Caco-2 (cell line): ENCODE measurements at regions not wholly inside any gene's neighbourhood (a gene's known extent, or its start where the extent isn't known, plus 50 kb on each side); places are given as distances from the start of the nearest gene placed in this dataset.

ENCODE experiments used
- BruUV-seq: library from RNA; stranded (reverse); fragments of 400-500 nt; replicated peaks from 2 replicates; lab custom pipeline; 2021; lab: Mats Ljungman, UMichigan
- CTCF ChIA-PET: fragments of 300-600 bp; sonication (Branson Sonifier 250); formaldehyde crosslinking; loops from one replicate; lab custom pipeline; 2022; ENCODE audit warnings: antibody characterized with exemption; lab: Charles Lee
- POLR2A ChIA-PET: fragments of 300-600 bp; sonication (Branson Sonifier 250); formaldehyde crosslinking; loops from one replicate; lab custom pipeline; 2022; ENCODE audit warnings: antibody characterized with exemption; lab: Charles Lee
- DNase-seq, 2 experiments: peaks; one replicate each; pipeline versions ENCODE4 v3.0.0 to v3.0.0-alpha.2; 2020 to 2022
- H3K27me3 ChIP-seq: replicated peaks from 2 replicates; pipeline ENCODE4 v1.6.0; 2011; ENCODE audit warnings: low read length; ENCODE audit not compliant: control insufficient read depth, insufficient read depth
- H3K36me3 ChIP-seq: 2 replicates; pipeline ENCODE4 v1.5.1; 2011; ENCODE audit warnings: low read length; ENCODE audit not compliant: control insufficient read depth, insufficient read depth
- H3K4me1 ChIP-seq: fragments of 250-450 bp; sonication (Bioruptor Pico); 2 replicates; pipeline ENCODE4 v1.5.1; 2020; ENCODE audit warnings: mild to moderate bottlenecking
- H3K4me3 ChIP-seq: 2 replicates; pipeline ENCODE4 v1.5.1; 2011; ENCODE audit warnings: low read depth, mild to moderate bottlenecking, control low read depth, low read length
- H3K9me3 ChIP-seq: fragments of 250-450 bp; sonication (Bioruptor Pico); 2 replicates; pipeline ENCODE4 v1.5.1; 2020; ENCODE audit warnings: mild to moderate bottlenecking, moderate library complexity
- H3K27ac Mint-ChIP-seq: one replicate; pipeline ENCODE4 v1.8.0; 2022; ENCODE audit warnings: mixed read lengths; ENCODE audit not compliant: unreplicated experiment
- H3K27me3 Mint-ChIP-seq: one replicate; pipeline ENCODE4 v1.8.0; 2022; ENCODE audit warnings: mixed read lengths; ENCODE audit not compliant: insufficient read depth, unreplicated experiment
- H3K36me3 Mint-ChIP-seq: one replicate; pipeline ENCODE4 v1.8.0; 2022; ENCODE audit warnings: mild to moderate bottlenecking, mixed read lengths; ENCODE audit not compliant: insufficient read depth, unreplicated experiment
- H3K4me1 Mint-ChIP-seq: one replicate; pipeline ENCODE4 v1.8.0; 2022; ENCODE audit warnings: low read depth, mixed read lengths; ENCODE audit not compliant: unreplicated experiment
- H3K4me3 Mint-ChIP-seq: one replicate; pipeline ENCODE4 v1.8.0; 2022; ENCODE audit warnings: mild to moderate bottlenecking, moderate library complexity, mixed read lengths; ENCODE audit not compliant: unreplicated experiment
- H3K9me3 Mint-ChIP-seq: one replicate; pipeline ENCODE4 v1.8.0; 2022; ENCODE audit warnings: mixed read lengths; ENCODE audit not compliant: unreplicated experiment
- intact Hi-C: fragments of 100-400 bp; cut with micrococcal nuclease; formaldehyde crosslinking; loops from one replicate; pipeline ENCODE4 v1.10.0; 2022; ENCODE audit not compliant: unreplicated experiment
- TF ChIP-seq, protein P1 (sequence below), 2 experiments: fragments of 200-600 bp in 1 of 2; IDR thresholded peaks; 1 replicate in 1 of 2; 2 replicates in 1 of 2; pipeline versions ENCODE4 v1.5.1 to v1.8.0; 2011 to 2022; ENCODE audit warnings: antibody characterized with exemption in 1 of 2, control low read depth in 1 of 2, inconsistent platforms in 1 of 2, low read depth in 1 of 2, low read length in 1 of 2, mild to moderate bottlenecking in 1 of 2, moderate library complexity in 1 of 2; ENCODE audit not compliant: insufficient read depth in 1 of 2, severe bottlenecking in 1 of 2, unreplicated experiment in 1 of 2

DNA sequence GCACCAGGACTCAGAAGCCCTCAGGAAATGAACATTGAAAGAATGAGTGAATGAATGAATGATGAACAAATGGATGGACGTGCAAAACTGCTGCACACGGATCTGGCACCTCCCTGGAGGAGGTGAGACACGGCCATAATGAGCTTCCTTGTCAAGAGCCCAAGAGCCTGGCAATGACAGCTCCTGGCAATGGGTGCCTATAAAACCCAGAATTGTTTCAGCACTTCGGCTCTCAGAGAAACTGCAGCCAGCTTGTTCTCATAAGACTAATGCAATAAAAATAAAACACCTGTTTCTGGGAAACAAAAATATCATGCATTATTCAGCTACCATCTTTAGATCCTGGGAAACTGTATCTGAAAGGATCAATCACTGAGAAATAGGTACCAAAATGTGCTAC is 200.5 kb upstream of the SFSWAP start:
- H3K27ac Mint-ChIP-seq, result no peak overlapping the region
- Histone ChIP-seq H3K27me3 (no peaks in the 10 kb centered on the region), H3K4me1 (no peaks in the 10 kb centered on the region), H3K9me3 (no peaks in the 10 kb centered on the region), H3K36me3 (no peaks in the 10 kb centered on the region), H3K4me3 (no peak overlapping the region)
- no TSS peak for BruUV-seq
- ChIA-PET CTCF (no interaction called here), POLR2A (no interaction called here)
- H3K4me3 Mint-ChIP-seq, result no peak overlapping the region
- H3K36me3 Mint-ChIP-seq, result no peaks in the 10 kb centered on the region
- no peak for DNase-seq
- peaks cover 11% of the 10 kb centered on the region for H3K27me3 Mint-ChIP-seq
- H3K4me1 Mint-ChIP-seq, result peaks cover 9% of the 10 kb centered on the region
- TF ChIP-seq, protein P1, sequence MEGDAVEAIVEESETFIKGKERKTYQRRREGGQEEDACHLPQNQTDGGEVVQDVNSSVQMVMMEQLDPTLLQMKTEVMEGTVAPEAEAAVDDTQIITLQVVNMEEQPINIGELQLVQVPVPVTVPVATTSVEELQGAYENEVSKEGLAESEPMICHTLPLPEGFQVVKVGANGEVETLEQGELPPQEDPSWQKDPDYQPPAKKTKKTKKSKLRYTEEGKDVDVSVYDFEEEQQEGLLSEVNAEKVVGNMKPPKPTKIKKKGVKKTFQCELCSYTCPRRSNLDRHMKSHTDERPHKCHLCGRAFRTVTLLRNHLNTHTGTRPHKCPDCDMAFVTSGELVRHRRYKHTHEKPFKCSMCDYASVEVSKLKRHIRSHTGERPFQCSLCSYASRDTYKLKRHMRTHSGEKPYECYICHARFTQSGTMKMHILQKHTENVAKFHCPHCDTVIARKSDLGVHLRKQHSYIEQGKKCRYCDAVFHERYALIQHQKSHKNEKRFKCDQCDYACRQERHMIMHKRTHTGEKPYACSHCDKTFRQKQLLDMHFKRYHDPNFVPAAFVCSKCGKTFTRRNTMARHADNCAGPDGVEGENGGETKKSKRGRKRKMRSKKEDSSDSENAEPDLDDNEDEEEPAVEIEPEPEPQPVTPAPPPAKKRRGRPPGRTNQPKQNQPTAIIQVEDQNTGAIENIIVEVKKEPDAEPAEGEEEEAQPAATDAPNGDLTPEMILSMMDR (IDR thresholded peaks at IDR 0.05; ENCODE audit: insufficient read depth in 1 of 2, low read depth in 1 of 2, low read length in 1 of 2, severe bottlenecking in 1 of 2, unreplicated experiment in 1 of 2), result no peak
- H3K9me3 Mint-ChIP-seq, result no peaks in the 10 kb centered on the region
- intact Hi-C loops, result no loop called here

DNA sequence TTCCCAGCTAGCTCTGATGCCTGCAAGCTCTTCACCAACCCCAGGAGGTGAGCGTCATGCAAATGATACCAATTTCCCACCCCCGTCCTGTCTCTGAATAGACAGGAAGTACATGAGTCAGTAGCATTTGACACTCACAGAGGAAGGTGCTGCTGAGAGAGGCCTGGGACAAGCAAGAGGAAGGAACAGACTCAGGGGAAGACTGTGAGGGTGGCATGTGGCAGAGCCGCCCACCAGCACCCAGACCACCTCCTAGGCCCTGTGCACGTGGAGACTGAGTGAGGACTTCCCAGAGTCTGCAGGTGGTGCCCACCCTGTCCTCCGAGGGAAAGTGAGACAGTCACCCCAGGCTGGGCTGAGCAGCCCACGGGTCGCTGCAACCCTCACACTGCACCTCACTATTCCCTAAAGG is 199.5 kb upstream of the SFSWAP start:
- intact Hi-C loops, result no loop called here
- DNase-seq, result no peak
- TF ChIP-seq, protein P1 (IDR thresholded peaks at IDR 0.05; ENCODE audit: insufficient read depth in 1 of 2, low read depth in 1 of 2, low read length in 1 of 2, severe bottlenecking in 1 of 2, unreplicated experiment in 1 of 2), result no peak
- no TSS peak for BruUV-seq
- H3K27me3 ChIP-seq, result no peaks in the 10 kb centered on the region
- H3K9me3 ChIP-seq, result no peaks in the 10 kb centered on the region
- H3K4me1 Mint-ChIP-seq, result peaks cover 9% of the 10 kb centered on the region
- no peak overlapping the region for H3K4me3 Mint-ChIP-seq
- H3K4me1 ChIP-seq, result no peaks in the 10 kb centered on the region
- H3K36me3 Mint-ChIP-seq, result no peaks in the 10 kb centered on the region
- H3K9me3 Mint-ChIP-seq, result no peaks in the 10 kb centered on the region
- H3K4me3 ChIP-seq, result no peak overlapping the region
- peaks cover 8% of the 10 kb centered on the region for H3K27me3 Mint-ChIP-seq
- H3K36me3 ChIP-seq, result no peaks in the 10 kb centered on the region
- H3K27ac Mint-ChIP-seq, result no peak overlapping the region
- CTCF ChIA-PET, result no interaction called here
- POLR2A ChIA-PET, result no interaction called here

DNA sequence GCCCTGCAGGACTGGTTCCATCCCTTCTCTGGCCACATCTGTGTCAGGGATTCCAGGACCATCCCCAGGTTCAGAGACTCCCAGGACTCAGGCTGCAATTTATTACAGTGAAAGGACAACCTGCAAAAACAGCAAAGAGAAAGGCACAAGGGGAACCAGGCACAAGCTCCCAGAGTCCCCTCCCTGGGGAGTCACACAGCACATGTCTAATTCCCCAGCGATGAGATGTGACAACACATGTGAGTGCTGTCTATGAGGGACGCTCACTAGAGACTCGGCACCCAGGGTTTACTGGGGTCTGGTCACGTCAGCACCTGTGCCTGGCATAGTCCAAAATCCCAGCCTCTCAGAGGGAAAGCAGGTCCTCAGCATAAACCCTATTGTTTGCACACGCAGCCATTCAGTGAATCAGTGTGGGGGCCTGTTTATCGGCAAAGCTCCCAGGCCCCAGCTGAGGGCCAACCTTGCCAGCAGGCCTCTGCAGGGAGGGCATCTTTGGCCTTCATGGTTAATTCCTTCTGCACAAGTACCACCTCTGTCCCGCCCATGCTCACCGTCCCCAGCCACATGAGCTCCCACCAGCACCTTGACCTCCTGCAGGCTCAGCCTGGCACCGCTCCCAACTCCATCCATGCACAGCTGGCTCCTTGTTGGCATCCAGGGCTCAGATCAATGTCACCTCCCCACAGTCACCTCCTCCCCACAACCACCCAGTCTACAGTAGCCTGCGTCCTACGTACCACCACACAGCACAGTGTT is 198.9 kb upstream of the SFSWAP start:
- no peaks in the 10 kb centered on the region for H3K9me3 Mint-ChIP-seq
- TF ChIP-seq, protein P1 (IDR thresholded peaks at IDR 0.05; ENCODE audit: insufficient read depth in 1 of 2, low read depth in 1 of 2, low read length in 1 of 2, severe bottlenecking in 1 of 2, unreplicated experiment in 1 of 2), result no peak
- DNase-seq, result no peak
- Histone ChIP-seq H3K27me3 (no peaks in the 10 kb centered on the region), H3K9me3 (no peaks in the 10 kb centered on the region), H3K36me3 (no peaks in the 10 kb centered on the region), H3K4me3 (no peak overlapping the region), H3K4me1 (no peaks in the 10 kb centered on the region)
- CTCF ChIA-PET, result no interaction called here
- no TSS peak for BruUV-seq
- H3K27me3 Mint-ChIP-seq, result peaks cover 8% of the 10 kb centered on the region
- peaks cover 9% of the 10 kb centered on the region for H3K4me1 Mint-ChIP-seq
- intact Hi-C loops, result no loop called here
- H3K36me3 Mint-ChIP-seq, result no peaks in the 10 kb centered on the region
- POLR2A ChIA-PET, result no interaction called here
- no peak overlapping the region for H3K27ac Mint-ChIP-seq
- no peak overlapping the region for H3K4me3 Mint-ChIP-seq
